IMR-90 (cell line): ENCODE measurements at regions not wholly inside any gene's neighbourhood (a gene's known extent, or its start where the extent isn't known, plus 50 kb on each side); places are given as distances from the start of the nearest gene placed in this dataset.

Experiments used
- ATAC-seq: fragments of 200-7000 bp; cut with Tn5 transposase; 2 replicates; pipeline ENCODE4 v1.9.1; 2020; ENCODE audit warnings: low read depth, mild to moderate bottlenecking, moderate library complexity
- BruUV-seq: library from RNA; stranded (reverse); fragments of 400-500 nt; replicated peaks from 2 replicates; lab custom pipeline; 2021; lab: Mats Ljungman, UMichigan
- CTCF ChIA-PET: fragments of 300-600 bp; formaldehyde crosslinking; extraction: SDS; loops from one replicate; lab custom pipeline; 2021; ENCODE audit warnings: antibody characterized with exemption; lab: Yijun Ruan, JAX
- POLR2A ChIA-PET: fragments of 300-600 bp; sonication (Branson Sonifier 250); formaldehyde crosslinking; loops from one replicate; lab custom pipeline; 2022; ENCODE audit warnings: antibody characterized with exemption; ENCODE audit not compliant: unreplicated experiment; lab: Charles Lee
- DNase-seq: peaks from one replicate; pipeline ENCODE4 v3.0.0; 2013
- H2AFZ ChIP-seq: replicated peaks from 2 replicates; pipeline ENCODE3; 2013; ENCODE audit warnings: low read length, mild to moderate bottlenecking; ENCODE audit not compliant: poor library complexity
- H2AK5ac ChIP-seq: 2 replicates; pipeline ENCODE4 v1.6.1; 2013; ENCODE audit warnings: low read depth, low read length, inconsistent platforms
- H2AK9ac ChIP-seq: replicated peaks from 2 replicates; pipeline ENCODE3; 2013; ENCODE audit warnings: mild to moderate bottlenecking, low read depth, low read length, moderate library complexity; ENCODE audit not compliant: poor library complexity
- H2BK120ac ChIP-seq: 2 replicates; pipeline ENCODE4 v1.6.1; 2013; ENCODE audit warnings: low read depth, low read length, inconsistent platforms
- H2BK15ac ChIP-seq: 3 replicates; pipeline ENCODE4 v1.6.1; 2013; ENCODE audit warnings: low read depth, low read length, inconsistent platforms
- H2BK20ac ChIP-seq: 2 replicates; pipeline ENCODE4 v1.6.1; 2013; ENCODE audit warnings: low read depth, mild to moderate bottlenecking, inconsistent platforms, low read length, moderate library complexity
- H2BK5ac ChIP-seq: 2 replicates; pipeline ENCODE4 v1.6.1; 2013; ENCODE audit warnings: mild to moderate bottlenecking, low read depth, low read length, inconsistent platforms; ENCODE audit not compliant: poor library complexity, severe bottlenecking
- H3K14ac ChIP-seq: replicated peaks from 2 replicates; pipeline ENCODE4 v1.6.1; 2013; ENCODE audit warnings: low read depth, low read length, inconsistent platforms
- H3K18ac ChIP-seq: 2 replicates; pipeline ENCODE4 v1.6.1; 2013; ENCODE audit warnings: low read depth, low read length, control low read depth
- H3K23ac ChIP-seq: 2 replicates; pipeline ENCODE4 v1.6.1; 2013; ENCODE audit warnings: low read depth, low read length, inconsistent platforms
- H3K27ac ChIP-seq: 2 replicates; pipeline ENCODE4 v1.5.1; 2013; ENCODE audit warnings: mild to moderate bottlenecking, control low read depth, low read length; ENCODE audit not compliant: insufficient read depth
- H3K27me3 ChIP-seq: 2 replicates; pipeline ENCODE4 v1.6.1; 2013; ENCODE audit warnings: low read length; ENCODE audit not compliant: control insufficient read depth, insufficient read depth
- H3K36me3 ChIP-seq: 2 replicates; pipeline ENCODE4 v1.6.1; 2013; ENCODE audit warnings: low read length, mixed read lengths; ENCODE audit not compliant: control insufficient read depth, insufficient read depth
- H3K4ac ChIP-seq: 2 replicates; pipeline ENCODE4 v1.6.1; 2013; ENCODE audit warnings: low read depth, low read length, inconsistent platforms
- H3K4me1 ChIP-seq: 2 replicates; pipeline ENCODE4 v1.6.1; 2013; ENCODE audit warnings: low read length, mixed read lengths; ENCODE audit not compliant: control insufficient read depth, insufficient read depth
- H3K4me2 ChIP-seq: 2 replicates; pipeline ENCODE4 v1.6.1; 2013; ENCODE audit warnings: low read depth, mild to moderate bottlenecking, control low read depth, low read length, moderate library complexity
- H3K4me3 ChIP-seq: 2 replicates; pipeline ENCODE4 v1.5.1; 2013; ENCODE audit warnings: low read depth, mild to moderate bottlenecking, control low read depth, low read length, moderate library complexity; ENCODE audit not compliant: insufficient read depth
- H3K56ac ChIP-seq: 2 replicates; pipeline ENCODE4 v1.6.1; 2013; ENCODE audit warnings: low read length, inconsistent platforms; ENCODE audit not compliant: insufficient read depth; ENCODE audit errors: extremely low read depth
- H3K79me1 ChIP-seq, 2 experiments: 2 replicates each; pipeline ENCODE4 v1.6.1; 2013; ENCODE audit warnings: low read length in 2 of 2, inconsistent platforms in 1 of 2, low read depth in 1 of 2
- H3K9ac ChIP-seq: 2 replicates; pipeline ENCODE4 v1.6.1; 2013; ENCODE audit warnings: low read depth, low read length, control low read depth
- H3K9me1 ChIP-seq: 2 replicates; pipeline ENCODE4 v1.6.1; 2013; ENCODE audit warnings: low read length, inconsistent platforms; ENCODE audit not compliant: insufficient read depth
- H3K9me3 ChIP-seq: 2 replicates; pipeline ENCODE4 v1.6.1; 2013; ENCODE audit warnings: low read length; ENCODE audit not compliant: control insufficient read depth, insufficient read depth
- H4K20me1 ChIP-seq: 2 replicates; pipeline ENCODE4 v1.6.1; 2013; ENCODE audit warnings: low read length, inconsistent platforms; ENCODE audit not compliant: insufficient read depth
- H4K5ac ChIP-seq: 2 replicates; pipeline ENCODE4 v1.6.1; 2013; ENCODE audit warnings: mild to moderate bottlenecking, low read depth, low read length, control low read depth
- H4K8ac ChIP-seq, 2 experiments: 2 replicates each; pipeline ENCODE4 v1.6.1; 2013; ENCODE audit warnings: low read depth in 2 of 2, low read length in 2 of 2, control low read depth in 1 of 2, inconsistent platforms in 1 of 2
- H4K91ac ChIP-seq: 2 replicates; pipeline ENCODE4 v1.6.1; 2013; ENCODE audit warnings: low read depth, low read length, inconsistent platforms; ENCODE audit not compliant: insufficient read depth
- BHLHE40 ChIP-seq: fragments of 150-350 bp; IDR thresholded peaks from 2 replicates; pipeline ENCODE4 v1.6.1; 2016; ENCODE audit warnings: mild to moderate bottlenecking, low read depth, low read length
- FOS ChIP-seq: fragments of 150-350 bp; IDR thresholded peaks from 2 replicates; pipeline ENCODE4 v1.6.1; 2016; ENCODE audit warnings: low read depth, low read length
- MAFK ChIP-seq: IDR thresholded peaks from 2 replicates; pipeline ENCODE4 v1.6.1; 2012; ENCODE audit warnings: low read depth, low read length, improper control_type of control experiment
- MAZ ChIP-seq: IDR thresholded peaks from 2 replicates; pipeline ENCODE4 v1.6.1; 2012; ENCODE audit warnings: low read depth, mild to moderate bottlenecking, low read length, improper control_type of control experiment, moderate library complexity, borderline replicate concordance
- MXI1 ChIP-seq: IDR thresholded peaks from 2 replicates; pipeline ENCODE4 v1.6.1; 2012; ENCODE audit warnings: low read depth, mild to moderate bottlenecking, low read length, moderate library complexity, borderline replicate concordance
- NFE2L2 ChIP-seq: fragments of 150-350 bp; IDR thresholded peaks from 2 replicates; pipeline ENCODE4 v1.6.1; 2016; ENCODE audit warnings: low read depth, mild to moderate bottlenecking, low read length
- POLR2A ChIP-seq: IDR thresholded peaks from 2 replicates; pipeline ENCODE4 v1.6.1; 2012; ENCODE audit warnings: mild to moderate bottlenecking, low read depth, low read length
- RAD21 ChIP-seq: IDR thresholded peaks from 2 replicates; pipeline ENCODE4 v1.6.1; 2012; ENCODE audit warnings: low read length, improper control_type of control experiment
- RCOR1 ChIP-seq: IDR thresholded peaks from 2 replicates; pipeline ENCODE4 v1.6.1; 2012; ENCODE audit warnings: mild to moderate bottlenecking, low read length, improper control_type of control experiment; ENCODE audit not compliant: insufficient replicate concordance
- RFX5 ChIP-seq: IDR thresholded peaks from 2 replicates; pipeline ENCODE4 v1.8.0; 2012; ENCODE audit warnings: low read depth, mild to moderate bottlenecking, low read length, moderate library complexity
- WGBS, 2 experiments: methylation state at CpG; one replicate each; pipeline versions ENCODE4 v1.1.5 to v1.1.7; 2013; ENCODE audit warnings: missing lambda C conversion rate in 2 of 2; ENCODE audit not compliant: insufficient read length in 1 of 2; ENCODE audit errors: extremely low coverage in 2 of 2; 5-methylcytosine and 5-hydroxymethylcytosine counted together
- dilution Hi-C: fragments of 300-500 bp; cut with HindIII; formaldehyde crosslinking; loops from one replicate; pipeline ENCODE4 v1.14.3; 2018; ENCODE audit warnings: low sequenced_read_pairs; ENCODE audit not compliant: unreplicated experiment
- in situ Hi-C: fragments of 300-500 bp; cut with MboI; formaldehyde crosslinking; loops from 3 replicates; pipeline ENCODE4 v1.14.3; 2019; ENCODE audit warnings: low sequenced_read_pairs, inconsistent platforms, mixed read lengths
- intact Hi-C: fragments of 100-400 bp; cut with micrococcal nuclease; formaldehyde crosslinking; loops from 2 replicates; pipeline ENCODE4 v1.10.0; 2022
- TF ChIP-seq, protein P1 (sequence below): fragments of 150-350 bp; IDR thresholded peaks from 2 replicates; pipeline ENCODE4 v1.6.1; 2016; ENCODE audit warnings: low read depth, mild to moderate bottlenecking, low read length, moderate library complexity, borderline replicate concordance

- H3K18ac ChIP-seq, result peak overlapping the region; percentile 29; the same call in 1 of the 2 replicates
- H2AK5ac ChIP-seq, result no peak overlapping the region
- no peaks in the 10 kb centered on the region for H3K36me3 ChIP-seq
- H3K27ac ChIP-seq, result no peak overlapping the region
- H3K23ac ChIP-seq, result no peak overlapping the region
- no peak overlapping the region for H3K9ac ChIP-seq
- POLR2A ChIA-PET, result no interaction called here
- dilution Hi-C loops (no loop called here), intact Hi-C loops (loop anchor here (5.0 kb wide), 1 partner anchor 156 kb away; no protein-coding TSS in a partner anchor), in situ Hi-C loops (no loop called here)
- no peak overlapping the region for H3K4me2 ChIP-seq
- peaks cover 3% of the 10 kb centered on the region; the same call in 1 of the 2 replicates for H3K9me1 ChIP-seq
- no peaks in the 10 kb centered on the region for H3K79me1 ChIP-seq
- no peaks in the 10 kb centered on the region for H3K9me3 ChIP-seq
- DNase-seq, result no peak
- 100% methylated on average over 2 of the region's 2 CpGs; no CpG with 5 or more reads in 1 of the 2 experiments for WGBS, 2 experiments
- H4K5ac ChIP-seq, result no peak overlapping the region; the same call in 1 of the 2 replicates
- peak overlapping the region; percentile 30; the same call in 1 of the 2 replicates for H2BK20ac ChIP-seq
- H2AFZ ChIP-seq, result no peak overlapping the region
- ATAC-seq, result no peak
- H2BK5ac ChIP-seq, result no peak overlapping the region
- BruUV-seq, result no TSS peak
- no peak overlapping the region for H4K8ac ChIP-seq
- H3K27me3 ChIP-seq, result no peaks in the 10 kb centered on the region
- no peak overlapping the region for H3K14ac ChIP-seq
- no peak for TF ChIP-seq POLR2A
- TF ChIP-seq RAD21, result no peak
- TF ChIP-seq, protein P1, sequence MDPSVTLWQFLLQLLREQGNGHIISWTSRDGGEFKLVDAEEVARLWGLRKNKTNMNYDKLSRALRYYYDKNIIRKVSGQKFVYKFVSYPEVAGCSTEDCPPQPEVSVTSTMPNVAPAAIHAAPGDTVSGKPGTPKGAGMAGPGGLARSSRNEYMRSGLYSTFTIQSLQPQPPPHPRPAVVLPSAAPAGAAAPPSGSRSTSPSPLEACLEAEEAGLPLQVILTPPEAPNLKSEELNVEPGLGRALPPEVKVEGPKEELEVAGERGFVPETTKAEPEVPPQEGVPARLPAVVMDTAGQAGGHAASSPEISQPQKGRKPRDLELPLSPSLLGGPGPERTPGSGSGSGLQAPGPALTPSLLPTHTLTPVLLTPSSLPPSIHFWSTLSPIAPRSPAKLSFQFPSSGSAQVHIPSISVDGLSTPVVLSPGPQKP, result no peak
- no peak for TF ChIP-seq RFX5
- TF ChIP-seq RCOR1, result no peak
- TF ChIP-seq MXI1, result no peak
- TF ChIP-seq BHLHE40, result no peak
- TF ChIP-seq MAFK, result no peak
- TF ChIP-seq NFE2L2, result no peak
- TF ChIP-seq FOS, result no peak
- TF ChIP-seq MAZ, result no peak
- H4K91ac ChIP-seq, result no peak overlapping the region
- H2AK9ac ChIP-seq, result no peak overlapping the region
- H2BK120ac ChIP-seq, result 0 out of 2 replicates have a peak overlapping the region, but pooled peaks have one; percentile 8
- no peak overlapping the region for H3K4ac ChIP-seq
- no peaks in the 10 kb centered on the region for H4K20me1 ChIP-seq
- H3K56ac ChIP-seq, result no peak overlapping the region
- H2BK15ac ChIP-seq, result no peak overlapping the region
- H3K4me1 ChIP-seq, result peaks cover 14% of the 10 kb centered on the region
- no peak overlapping the region for H3K4me3 ChIP-seq
- CTCF ChIA-PET, result no interaction called here
Observed at GRCh38 chr3:177517906-177518305, 320.6 kb upstream of the TBL1XR1 start.
